Mucosa of rectum (tissue), 2 donors: ENCODE measurements at regions not wholly inside any gene's neighbourhood (a gene's known extent, or its start where the extent isn't known, plus 50 kb on each side); places are given as distances from the start of the nearest gene placed in this dataset.
"Not testable (repeated sequence)": the region's sequence is repeated elsewhere in the genome, so short reads cannot be mapped to it uniquely, and the experiment has no call there.

Source experiments
- H3K27ac ChIP-seq, 2 donors: one replicate each; pipeline ENCODE4 v1.7.0; 2013; ENCODE audit warnings: inconsistent platforms in 2 of 2, low read depth in 2 of 2, low read length in 2 of 2
- H3K27me3 ChIP-seq, 2 donors: one replicate each; pipeline ENCODE4 v1.7.0; 2013; ENCODE audit warnings: low read length in 2 of 2; ENCODE audit not compliant: control insufficient read depth in 2 of 2, insufficient read depth in 2 of 2
- H3K36me3 ChIP-seq, 2 donors: one replicate each; pipeline ENCODE4 v1.7.0; 2013; ENCODE audit warnings: low read length in 2 of 2; ENCODE audit not compliant: control insufficient read depth in 2 of 2, insufficient read depth in 2 of 2
- H3K4me1 ChIP-seq, 2 donors: one replicate each; pipeline ENCODE4 v1.7.0; 2013; ENCODE audit warnings: low read length in 2 of 2, mild to moderate bottlenecking in 1 of 2; ENCODE audit not compliant: control insufficient read depth in 2 of 2, insufficient read depth in 2 of 2
- H3K4me3 ChIP-seq, 2 donors: one replicate each; pipeline ENCODE4 v1.7.0; 2013; ENCODE audit warnings: low read length in 2 of 2
- H3K9ac ChIP-seq, 2 donors: one replicate each; pipeline ENCODE4 v1.7.0; 2013; ENCODE audit warnings: low read length in 2 of 2, low read depth in 1 of 2, mild to moderate bottlenecking in 1 of 2
- H3K9me3 ChIP-seq, 2 donors: one replicate each; pipeline ENCODE4 v1.7.0; 2013; ENCODE audit warnings: low read length in 2 of 2; ENCODE audit not compliant: control insufficient read depth in 2 of 2
- donor health status: healthy.
- donor health status: Normal muscosa, but diverticular disease.

DNA sequence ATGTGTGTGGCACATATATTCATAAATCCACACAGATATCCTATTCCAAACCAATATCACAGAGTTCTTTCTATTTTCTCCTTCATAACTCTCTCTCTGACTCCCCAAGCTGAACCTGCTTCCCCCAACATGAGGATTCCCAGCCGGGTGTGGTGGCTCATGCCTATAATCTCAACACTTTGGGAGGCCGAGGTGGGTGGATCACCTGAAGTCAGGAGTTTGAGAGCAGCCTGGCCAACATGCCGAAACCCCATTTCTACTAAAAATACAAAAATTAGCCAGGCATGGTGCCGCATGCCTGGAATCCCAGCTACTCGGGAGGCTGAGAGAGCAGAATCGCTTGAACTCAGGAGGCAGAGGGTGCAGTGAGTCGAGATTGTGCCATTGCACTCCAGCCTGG is 86.3 kb upstream of the GLI2 start:
- not testable (repeated sequence) for H3K9ac ChIP-seq, H3K27ac ChIP-seq, H3K27me3 ChIP-seq, H3K4me3 ChIP-seq, H3K4me1 ChIP-seq, H3K36me3 ChIP-seq
- peaks cover 5 to 13% of the 10 kb centered on the region in 2 donors for H3K9me3 ChIP-seq

DNA sequence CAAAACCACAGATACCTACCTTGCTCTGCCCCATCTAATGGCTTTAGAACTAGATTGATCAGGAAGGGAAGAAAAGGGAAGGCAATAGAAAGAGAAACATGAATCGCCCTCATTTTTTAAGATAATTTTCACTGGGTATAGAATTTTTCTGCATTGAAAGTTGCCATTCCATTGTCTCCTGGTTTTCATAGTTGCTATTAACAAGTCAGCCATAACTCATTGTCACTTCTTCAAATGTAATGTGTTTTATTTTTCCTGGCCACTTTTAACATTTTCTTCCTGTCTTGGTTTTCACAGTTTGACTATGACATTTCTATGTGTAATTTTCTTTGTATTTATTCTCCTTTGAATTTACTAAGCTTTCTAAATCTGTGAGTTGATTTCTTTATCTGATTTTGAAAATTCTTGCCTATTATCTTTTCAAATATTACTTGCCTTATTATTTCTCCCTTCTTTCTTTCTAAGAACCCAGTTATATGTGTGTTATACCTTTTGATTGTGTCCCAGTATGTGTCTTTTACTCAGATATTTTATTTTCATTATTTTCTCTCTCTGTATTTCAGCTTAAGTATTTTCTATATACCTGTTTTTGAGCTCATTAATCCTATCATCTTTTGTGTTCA is 85.5 kb upstream of the GLI2 start:
- H3K4me3 ChIP-seq: no peak overlapping the region
- no peak overlapping the region for H3K9ac ChIP-seq
- H3K4me1 ChIP-seq: no peaks in the 10 kb centered on the region
- no peaks in the 10 kb centered on the region for H3K36me3 ChIP-seq
- no peaks in the 10 kb centered on the region for H3K27me3 ChIP-seq
- peaks cover 5 to 13% of the 10 kb centered on the region in 2 donors for H3K9me3 ChIP-seq
- H3K27ac ChIP-seq: no peak overlapping the region

DNA sequence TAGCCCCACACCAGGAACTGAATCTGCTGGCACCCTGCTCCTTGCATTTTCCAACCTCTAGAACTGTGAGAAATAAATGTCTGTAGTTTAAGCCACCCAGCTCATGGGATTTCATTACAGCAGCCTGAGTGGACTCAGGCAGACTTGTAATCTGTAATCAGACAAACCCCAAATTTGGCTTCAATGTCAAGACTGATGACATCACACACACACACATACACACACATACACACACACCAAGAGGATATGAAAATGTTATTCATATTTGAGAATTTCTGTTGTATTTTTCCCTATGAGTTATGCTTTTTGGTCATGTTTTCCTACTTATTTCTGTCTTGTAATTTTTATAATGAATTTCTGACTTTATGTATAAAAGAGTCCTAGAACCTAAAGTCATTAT is 83.8 kb upstream of the GLI2 start:
- no peak overlapping the region for H3K9ac ChIP-seq
- H3K4me1 ChIP-seq: no peaks in the 10 kb centered on the region
- peaks cover 0 to 3% of the 10 kb centered on the region in 2 donors for H3K27me3 ChIP-seq
- no peak overlapping the region for H3K27ac ChIP-seq
- no peaks in the 10 kb centered on the region for H3K36me3 ChIP-seq
- H3K4me3 ChIP-seq: no peak overlapping the region
- H3K9me3 ChIP-seq: peaks cover 5 to 13% of the 10 kb centered on the region in 2 donors

DNA sequence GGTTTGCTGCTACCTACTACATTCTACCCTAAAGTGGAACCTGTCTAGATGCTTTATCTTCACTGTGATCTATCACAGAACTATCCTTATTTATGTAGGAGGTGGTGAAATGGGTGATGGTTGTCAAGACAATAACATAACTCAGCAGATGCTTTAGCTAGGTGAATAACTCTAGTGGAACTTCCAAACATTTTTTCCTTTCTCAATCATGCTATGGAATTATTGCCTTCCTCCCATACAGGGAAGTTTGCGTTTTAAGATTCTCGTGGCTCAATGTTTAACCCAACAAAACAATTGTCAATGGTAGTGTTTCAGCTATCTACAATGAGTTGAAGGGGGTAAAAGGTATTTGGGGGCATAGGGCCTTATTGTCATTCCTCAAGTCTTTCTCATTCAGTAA is 82.6 kb upstream of the GLI2 start:
- Histone ChIP-seq H3K36me3 (no peaks in the 10 kb centered on the region), H3K9ac (no peak overlapping the region), H3K4me3 (no peak overlapping the region), H3K27ac (no peak overlapping the region), H3K9me3 (peaks cover 5 to 13% of the 10 kb centered on the region in 2 donors), H3K27me3 (peaks cover 0 to 3% of the 10 kb centered on the region in 2 donors), H3K4me1 (no peaks in the 10 kb centered on the region)

DNA sequence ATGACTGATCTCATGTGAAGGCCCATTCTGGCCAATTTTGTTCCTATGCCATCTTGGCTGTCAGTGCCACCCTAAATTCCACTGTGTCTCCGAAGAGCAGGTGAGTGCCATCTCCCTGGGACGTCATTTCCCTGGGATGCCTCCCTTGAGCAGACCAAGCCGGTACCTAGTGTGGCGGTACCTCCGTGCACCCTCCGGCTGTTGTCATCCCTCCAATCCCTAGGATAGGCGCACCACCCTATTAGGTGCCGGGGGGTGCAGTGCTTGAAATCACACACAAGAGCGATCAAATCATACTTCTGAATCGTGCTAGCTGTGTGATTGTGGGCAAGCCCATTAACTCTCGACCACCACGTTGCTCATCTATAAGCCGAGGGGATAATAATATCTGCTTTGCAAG is 81.8 kb upstream of the GLI2 start:
- H3K9me3 ChIP-seq: peaks cover 5 to 13% of the 10 kb centered on the region in 2 donors
- H3K36me3 ChIP-seq: no peaks in the 10 kb centered on the region
- no peaks in the 10 kb centered on the region for H3K4me1 ChIP-seq
- no peak overlapping the region for H3K27ac ChIP-seq
- H3K9ac ChIP-seq: no peak overlapping the region
- no peak overlapping the region for H3K4me3 ChIP-seq
- peaks cover 0 to 3% of the 10 kb centered on the region in 2 donors for H3K27me3 ChIP-seq

DNA sequence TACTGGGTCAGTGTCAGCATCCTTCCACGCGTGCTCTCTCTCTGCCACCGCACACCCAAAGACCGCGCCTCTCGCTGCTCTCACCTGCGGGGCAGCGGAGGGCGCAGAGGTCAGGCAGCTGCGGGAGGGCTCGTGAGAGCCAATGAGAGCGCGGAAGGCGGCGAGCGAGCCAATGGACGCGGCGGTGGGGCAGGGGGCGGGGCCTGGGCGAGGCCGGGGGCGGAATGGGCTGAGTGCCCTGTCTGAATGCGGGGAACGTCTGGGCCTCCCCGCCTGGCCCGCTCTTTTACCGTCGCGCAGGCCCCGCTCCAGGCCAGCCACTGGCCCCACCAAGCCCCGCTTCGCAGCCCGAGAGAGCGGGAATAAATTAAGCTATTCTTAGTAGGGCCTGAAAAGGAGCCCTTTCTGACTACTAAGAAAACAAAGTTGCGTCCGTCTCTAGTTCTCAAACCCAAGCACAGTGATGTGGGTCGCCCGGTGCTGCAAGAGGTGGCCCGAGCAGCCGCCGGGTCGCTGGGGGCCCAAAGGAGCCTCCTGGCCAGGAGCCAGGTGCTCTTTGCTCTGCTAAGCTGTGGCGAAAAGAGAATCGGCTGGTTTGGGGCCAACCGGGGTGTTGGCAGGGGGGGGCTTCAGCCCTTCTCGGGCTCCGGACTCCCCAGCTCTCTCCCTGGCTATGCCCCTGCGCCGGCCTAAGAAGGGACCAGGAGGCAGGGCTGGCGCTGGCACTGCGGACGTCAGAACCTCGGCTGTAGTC is 81.1 kb upstream of the GLI2 start:
- Histone ChIP-seq H3K4me1 (no peaks in the 10 kb centered on the region), H3K36me3 (no peaks in the 10 kb centered on the region), H3K4me3 (no peak overlapping the region), H3K27ac (no peak overlapping the region), H3K9me3 (peaks cover 5 to 13% of the 10 kb centered on the region in 2 donors), H3K27me3 (peaks cover 0 to 3% of the 10 kb centered on the region in 2 donors), H3K9ac (no peak overlapping the region)

DNA sequence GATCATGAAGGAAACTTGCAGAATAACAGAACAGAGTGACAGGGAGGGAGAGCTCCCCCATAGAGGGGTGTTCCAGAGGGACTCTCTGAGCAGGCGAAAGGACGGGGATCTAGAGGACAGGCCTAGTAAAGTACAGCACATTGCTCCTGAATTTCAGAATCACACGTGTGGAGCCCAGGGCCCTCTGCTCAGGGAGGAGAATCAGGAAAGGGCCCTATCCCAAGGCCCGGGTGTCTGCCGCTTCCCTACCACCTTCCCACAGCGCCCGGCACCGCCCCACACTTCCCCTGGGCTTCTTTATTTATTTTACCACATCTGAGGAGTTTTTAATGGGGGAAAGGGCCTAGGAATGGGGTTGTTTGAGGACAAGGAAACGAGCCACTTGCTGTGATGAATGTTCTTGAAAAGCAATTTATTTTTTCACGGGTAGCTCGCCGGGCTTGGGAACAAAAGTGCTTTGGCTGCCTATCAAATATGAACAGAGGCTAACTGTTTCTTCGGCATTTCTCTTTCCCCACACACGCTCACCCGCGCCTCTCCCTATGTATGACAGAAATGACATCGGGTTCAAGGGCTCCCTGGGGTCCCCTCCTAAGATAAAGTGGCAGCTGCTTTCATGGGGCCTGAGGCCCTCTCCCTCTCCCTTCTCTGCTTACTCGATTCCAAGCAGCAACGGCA is 79.3 kb upstream of the GLI2 start:
- H3K4me3 ChIP-seq: no peak overlapping the region
- peaks cover 4 to 8% of the 10 kb centered on the region in 2 donors for H3K4me1 ChIP-seq
- H3K9ac ChIP-seq: no peak overlapping the region
- no peak overlapping the region for H3K27ac ChIP-seq
- no peaks in the 10 kb centered on the region for H3K36me3 ChIP-seq
- H3K27me3 ChIP-seq: peaks cover 0 to 6% of the 10 kb centered on the region in 2 donors
- no peaks in the 10 kb centered on the region for H3K9me3 ChIP-seq

DNA sequence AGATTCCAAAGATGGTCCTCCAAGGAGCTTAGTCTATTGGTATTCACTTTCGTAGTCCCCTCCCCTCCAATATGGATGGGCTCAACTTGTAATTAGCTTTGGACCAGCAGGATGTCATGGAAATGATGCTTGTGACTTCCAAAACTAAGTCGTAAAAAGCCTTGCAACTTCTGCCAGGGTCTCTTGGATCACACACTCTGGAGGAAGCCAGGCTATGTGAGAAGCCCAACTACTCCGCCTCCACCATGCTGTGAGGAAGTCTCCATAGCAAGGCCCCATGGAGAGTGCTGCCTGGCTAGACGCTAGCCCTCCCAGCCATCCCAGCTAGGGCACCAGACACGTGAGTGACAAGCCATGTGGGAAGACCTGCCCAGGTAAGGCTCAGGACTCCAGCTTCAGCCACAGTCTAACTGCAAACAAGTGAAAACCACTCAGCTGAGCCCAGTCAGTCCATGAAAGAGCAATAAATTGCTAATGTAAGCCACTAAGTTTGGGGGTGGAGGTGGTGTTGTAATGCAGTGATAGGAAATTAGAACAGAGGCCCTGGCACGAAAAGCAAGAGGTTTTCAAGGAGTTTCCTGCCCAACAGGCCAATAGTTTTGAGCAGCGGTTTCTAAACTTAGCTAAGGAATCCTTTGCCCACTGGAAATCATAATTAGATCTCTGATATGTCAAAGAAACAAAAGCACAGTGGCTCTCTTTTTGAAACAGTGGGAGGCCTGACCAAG is 77.5 kb upstream of the GLI2 start:
- H3K9me3 ChIP-seq: no peaks in the 10 kb centered on the region
- no peak overlapping the region for H3K4me3 ChIP-seq
- H3K36me3 ChIP-seq: no peaks in the 10 kb centered on the region
- peaks cover 7 to 8% of the 10 kb centered on the region in 2 donors for H3K4me1 ChIP-seq
- peaks cover 0 to 6% of the 10 kb centered on the region in 2 donors for H3K27me3 ChIP-seq
- H3K9ac ChIP-seq: no peak overlapping the region
- no peak overlapping the region for H3K27ac ChIP-seq

DNA sequence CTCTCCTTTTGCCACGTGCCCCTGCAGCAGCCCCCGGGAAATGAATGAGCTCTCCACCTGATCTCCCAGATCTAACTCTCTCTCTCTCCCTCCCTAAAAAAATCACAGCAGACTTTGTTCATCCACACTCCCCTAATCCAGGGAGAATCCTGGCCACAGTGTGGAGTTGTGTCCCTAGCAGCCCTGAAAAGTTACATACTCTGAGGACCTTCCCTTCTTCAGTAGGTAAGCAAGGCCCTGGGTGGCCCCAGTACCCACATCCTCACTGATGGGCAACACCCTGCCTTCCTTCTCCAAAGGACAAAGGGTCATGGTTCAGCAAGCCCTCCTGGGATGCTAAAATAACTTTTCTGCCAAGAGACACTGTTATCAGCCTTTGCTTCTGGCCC is 76.9 kb upstream of the GLI2 start:
- Histone ChIP-seq H3K9me3 (no peaks in the 10 kb centered on the region), H3K27me3 (peaks cover 0 to 6% of the 10 kb centered on the region in 2 donors), H3K4me3 (no peak overlapping the region), H3K27ac (no peak overlapping the region), H3K36me3 (no peaks in the 10 kb centered on the region), H3K9ac (no peak overlapping the region), H3K4me1 (peaks cover 7 to 8% of the 10 kb centered on the region in 2 donors)
